HG03064 (cell line): ENCODE measurements at regions not wholly inside any gene's neighbourhood (a gene's known extent, or its start where the extent isn't known, plus 50 kb on each side); places are given as distances from the start of the nearest gene placed in this dataset.
"Not testable (repeated sequence)": the region's sequence is repeated elsewhere in the genome, so short reads cannot be mapped to it uniquely, and the experiment has no call there.

ENCODE experiments used
- ATAC-seq: cut with Tn5 transposase; IDR thresholded peaks from one replicate; pipeline ENCODE4 v1.9.1; 2021; ENCODE audit warnings: low read depth; ENCODE audit not compliant: unreplicated experiment

DNA sequence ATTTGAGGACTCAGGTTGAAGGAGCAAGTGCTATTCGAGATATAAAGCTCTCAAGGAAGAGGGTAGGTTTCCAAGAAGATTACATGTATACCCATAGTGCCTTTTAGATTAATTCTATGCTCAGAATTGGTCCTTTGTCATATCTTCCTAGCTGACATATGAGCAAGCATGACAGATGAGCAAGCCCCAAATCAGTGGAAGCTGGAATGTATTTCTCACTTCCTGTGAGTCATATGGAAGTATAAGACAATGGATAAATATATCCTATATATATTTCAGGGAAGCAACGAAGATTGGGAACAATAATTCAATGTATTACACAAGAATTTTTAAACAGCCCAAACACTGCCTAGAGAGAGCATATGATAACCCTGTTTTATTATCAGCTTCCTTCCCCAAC, 674.1 kb upstream of the ATXN7L3B start:
- no peak for ATAC-seq

DNA sequence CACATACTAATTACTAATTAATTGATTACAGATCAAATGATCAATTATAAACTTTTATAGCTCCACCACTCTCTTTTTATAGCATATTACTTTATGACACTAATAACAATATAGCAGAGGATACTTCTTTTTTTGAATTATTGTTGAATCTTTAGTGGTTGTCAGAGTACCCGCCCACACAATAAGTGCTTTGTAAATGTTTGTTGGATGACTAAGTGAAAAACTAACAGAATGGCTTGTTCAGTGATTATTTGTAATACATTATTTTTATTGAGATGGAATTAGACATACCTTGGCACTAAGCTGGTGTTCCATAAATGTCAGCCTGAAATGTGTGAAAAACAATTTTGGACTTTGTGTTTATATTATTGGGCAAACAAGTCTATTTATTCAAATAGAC, 670.5 kb upstream of the ATXN7L3B start:
- ATAC-seq = no peak

DNA sequence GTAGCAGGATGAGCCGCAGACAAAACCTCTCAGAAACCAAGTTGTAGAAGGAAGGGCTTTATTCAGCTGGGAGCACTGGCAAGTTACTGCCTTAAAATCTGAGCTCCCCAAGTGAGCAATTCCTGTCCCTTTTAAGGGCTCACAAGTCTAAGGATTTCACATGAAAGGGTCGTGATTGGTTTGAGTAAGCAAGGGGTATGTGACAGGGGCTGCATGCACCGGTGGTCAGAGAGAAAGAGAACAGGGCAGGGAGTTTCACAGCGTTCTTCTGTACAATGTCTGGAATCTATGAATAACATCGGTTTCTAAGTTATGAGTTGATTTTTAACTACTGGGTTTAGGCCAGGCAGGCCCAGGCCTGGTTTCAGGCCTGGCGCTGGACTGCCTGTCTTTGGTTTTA, 660.3 kb upstream of the ATXN7L3B start:
- ATAC-seq = not testable (repeated sequence)

DNA sequence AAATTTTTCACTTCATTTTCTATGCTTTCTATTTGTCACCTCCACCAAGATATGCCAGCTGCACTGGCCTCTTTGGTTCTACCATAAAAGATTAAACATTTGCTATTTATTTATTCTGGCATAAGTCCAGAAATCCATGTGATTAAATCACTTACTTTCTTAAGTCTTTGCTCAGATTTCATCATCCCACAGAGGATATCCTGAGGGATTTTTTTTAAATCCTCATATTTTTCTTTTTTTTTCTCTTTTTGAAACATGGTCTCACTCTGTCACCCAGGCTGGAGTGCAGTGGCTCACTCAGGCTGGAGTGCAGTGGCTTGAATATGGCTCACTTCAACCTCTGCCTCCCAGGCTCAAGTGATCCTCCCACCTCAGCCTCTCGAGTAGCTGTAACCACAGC, 645.4 kb upstream of the ATXN7L3B start:
- ATAC-seq = no peak

- ATAC-seq = no peak
Observed at GRCh38 chr12:73898645-73899044, 639.0 kb upstream of the ATXN7L3B start.

GRCh38 chr12:73902260-73902659, 635.4 kb upstream of the ATXN7L3B start:
- ATAC-seq = no peak

DNA sequence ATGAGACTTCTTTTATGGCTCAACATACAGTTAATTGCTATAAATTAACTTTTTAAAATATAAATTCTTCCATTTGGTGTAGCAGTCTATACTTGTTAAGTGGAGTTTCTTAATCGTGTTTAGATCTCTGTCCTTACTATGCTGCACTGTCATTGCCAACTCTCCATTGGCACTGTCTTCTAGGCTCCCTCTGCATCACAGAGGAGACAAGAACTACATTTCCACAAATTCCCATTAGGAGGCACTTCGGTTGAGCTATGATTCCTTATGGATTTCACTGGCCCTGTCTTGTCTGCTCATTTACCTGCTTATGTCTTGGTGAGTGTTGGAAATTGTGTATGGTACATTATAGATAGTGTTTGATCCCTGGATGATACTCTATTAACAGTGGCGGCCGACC, 630.9 kb upstream of the ATXN7L3B start:
- no peak for ATAC-seq

- no peak for ATAC-seq
Observed at GRCh38 chr12:73935817-73936216, 601.8 kb upstream of the ATXN7L3B start.

GRCh38 chr12:73947326-73948026, 590.2 kb upstream of the ATXN7L3B start:
- no peak for ATAC-seq

GRCh38 chr12:73950507-73950906, 587.1 kb upstream of the ATXN7L3B start:
- ATAC-seq = no peak

DNA sequence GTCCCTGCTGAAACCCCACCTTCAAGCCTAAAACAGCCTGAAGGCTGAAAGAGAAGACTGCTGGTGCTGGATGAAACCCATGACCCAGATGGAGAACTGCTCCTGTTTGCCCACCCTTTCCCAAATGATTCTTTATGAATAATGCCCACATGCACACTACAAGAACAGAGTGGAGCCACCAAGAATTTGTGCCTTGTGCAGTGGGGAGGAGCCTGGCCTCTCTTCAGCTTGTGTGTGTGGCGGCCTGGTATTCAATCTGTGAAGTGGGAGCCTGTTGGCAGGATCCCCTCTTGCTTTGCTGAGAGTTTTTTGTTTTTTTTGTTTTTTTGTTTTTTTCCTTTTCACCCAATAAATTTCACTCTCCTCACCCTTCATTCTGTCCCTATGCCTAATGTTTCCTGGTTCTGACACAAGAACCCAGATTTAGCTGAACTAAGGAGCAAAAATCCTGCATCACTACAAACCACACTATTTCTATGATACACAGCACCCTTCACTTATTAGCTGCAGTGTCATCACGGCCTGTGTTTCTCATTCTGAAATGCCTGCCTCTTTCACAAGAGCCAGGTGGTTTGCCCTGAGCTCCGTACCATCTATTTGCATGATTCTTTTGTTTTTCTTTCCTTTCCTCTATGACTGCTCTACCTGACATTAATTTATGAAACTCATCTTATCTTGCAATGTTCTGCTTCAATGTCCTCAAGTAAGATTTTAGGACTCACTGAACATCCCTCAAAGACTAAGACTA, 585.5 kb upstream of the ATXN7L3B start:
- no peak for ATAC-seq

DNA sequence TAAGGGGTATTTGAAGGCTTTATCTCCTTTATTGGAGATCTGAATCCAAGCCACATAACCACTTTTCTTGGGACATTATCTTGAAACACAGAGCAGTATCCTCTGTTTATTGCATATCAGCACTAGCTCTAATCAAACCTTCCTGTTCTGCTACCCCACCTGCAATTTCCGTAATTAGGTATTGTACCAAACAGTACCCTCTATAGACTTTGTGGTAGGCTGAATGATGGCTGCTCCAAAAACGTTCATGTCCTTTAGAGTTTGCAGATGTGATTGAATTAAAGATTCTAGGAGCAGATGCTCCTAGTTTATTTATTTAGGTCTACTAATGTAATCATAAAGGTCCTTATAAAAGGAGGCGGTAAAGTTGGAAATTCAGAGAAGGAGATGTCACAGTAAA, 573.0 kb upstream of the ATXN7L3B start:
- ATAC-seq = no peak

- ATAC-seq = no peak
Observed at GRCh38 chr12:73973486-73973885, 564.1 kb upstream of the ATXN7L3B start.

DNA sequence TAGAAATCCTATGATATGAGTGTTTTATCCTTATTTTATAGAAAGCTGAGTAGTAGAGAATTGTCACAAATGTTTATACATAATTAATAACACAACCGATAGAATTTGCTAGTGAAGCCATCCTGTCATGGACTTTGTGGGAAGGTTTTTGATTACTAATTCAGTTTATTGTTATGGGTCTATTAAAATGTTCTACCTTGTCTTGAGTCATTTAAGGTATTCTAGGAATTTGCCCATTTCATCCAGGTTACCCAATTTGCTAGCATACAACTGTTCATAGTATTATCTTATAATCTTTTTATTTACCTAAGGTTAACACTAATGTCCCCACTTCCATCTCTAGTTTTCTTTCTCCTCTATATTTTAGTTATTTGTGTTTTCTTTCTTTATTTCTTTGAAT, 553.1 kb upstream of the ATXN7L3B start:
- no peak for ATAC-seq

- no peak for ATAC-seq
Observed at GRCh38 chr12:73991138-73991537, 546.5 kb upstream of the ATXN7L3B start.

DNA sequence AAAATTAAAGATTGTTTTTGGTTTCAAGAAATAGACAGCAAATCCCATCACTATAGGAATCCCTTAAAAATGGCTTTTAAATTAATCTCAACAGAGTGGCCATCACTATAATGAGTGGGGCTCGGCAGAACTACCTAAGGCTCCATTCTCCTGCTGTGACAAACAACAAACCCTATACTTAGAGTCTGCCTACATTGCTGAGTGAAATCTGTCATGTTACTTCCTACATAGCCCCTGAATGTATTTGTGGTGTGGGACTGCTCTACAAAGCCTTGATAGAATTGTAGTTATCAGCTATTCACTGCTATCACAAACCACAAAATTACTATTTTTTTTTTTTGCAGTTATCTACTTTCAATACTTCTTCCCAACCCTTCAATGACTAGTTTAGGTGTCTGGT, 538.7 kb upstream of the ATXN7L3B start:
- ATAC-seq = no peak

- ATAC-seq = no peak
Observed at GRCh38 chr12:74015118-74015517, 522.5 kb upstream of the ATXN7L3B start.

DNA sequence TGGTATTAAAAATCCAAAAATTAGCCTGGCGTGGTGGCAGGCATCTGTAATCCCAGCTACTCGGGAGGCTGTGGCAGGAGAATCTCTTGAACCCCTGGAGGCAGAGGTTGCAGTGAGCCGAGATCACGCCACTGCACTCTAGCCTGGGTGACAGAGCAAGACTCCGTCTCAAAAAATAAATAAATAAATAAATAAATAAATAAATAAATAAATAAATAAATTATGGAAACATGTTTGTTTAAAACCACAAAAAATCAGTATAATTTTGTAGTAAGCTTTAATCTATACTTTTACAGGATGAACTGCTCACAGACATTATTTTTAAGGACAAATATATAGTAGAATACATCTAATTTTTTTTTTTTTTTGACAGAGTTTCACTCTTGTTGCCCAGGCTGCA, 521.3 kb upstream of the ATXN7L3B start:
- not testable (repeated sequence) for ATAC-seq

DNA sequence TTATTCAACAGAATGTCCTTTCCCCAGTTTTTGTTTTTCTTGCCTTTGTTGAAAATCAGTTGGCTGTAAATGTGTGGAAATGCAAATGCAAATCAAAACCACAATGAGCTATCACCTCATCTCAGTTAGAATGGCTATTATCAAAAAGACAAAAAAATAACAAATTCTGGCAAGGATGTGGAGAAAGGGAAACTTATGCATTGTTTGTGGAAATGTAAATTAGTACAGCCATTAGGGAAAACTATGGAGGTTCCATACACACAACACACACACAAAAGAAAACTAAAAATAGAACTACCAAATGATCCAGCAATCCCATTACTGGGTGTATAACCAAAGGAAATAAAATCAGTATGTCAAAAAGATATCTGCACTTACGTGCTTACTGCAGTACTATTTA, 518.8 kb upstream of the ATXN7L3B start:
- no peak for ATAC-seq

DNA sequence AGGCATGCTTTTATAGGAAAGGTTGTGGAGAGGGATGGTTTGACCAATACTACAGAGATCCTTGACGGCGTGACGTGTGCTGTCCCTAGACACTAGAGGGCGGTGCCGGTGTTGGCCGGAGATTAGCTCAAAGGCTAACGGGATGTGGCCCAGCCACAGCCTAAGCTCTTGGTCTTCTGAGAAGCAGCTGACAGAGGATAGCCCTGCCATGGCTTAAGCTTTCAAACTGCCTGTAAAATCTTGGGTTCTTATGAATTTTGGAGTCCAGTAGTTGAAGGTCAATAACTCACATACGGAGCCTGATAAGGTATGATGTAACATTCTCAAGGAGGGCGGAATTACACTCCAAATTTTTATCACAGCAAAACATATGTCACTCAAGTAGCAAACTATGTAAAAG, 515.7 kb upstream of the ATXN7L3B start:
- peak; percentile 99 for ATAC-seq

DNA sequence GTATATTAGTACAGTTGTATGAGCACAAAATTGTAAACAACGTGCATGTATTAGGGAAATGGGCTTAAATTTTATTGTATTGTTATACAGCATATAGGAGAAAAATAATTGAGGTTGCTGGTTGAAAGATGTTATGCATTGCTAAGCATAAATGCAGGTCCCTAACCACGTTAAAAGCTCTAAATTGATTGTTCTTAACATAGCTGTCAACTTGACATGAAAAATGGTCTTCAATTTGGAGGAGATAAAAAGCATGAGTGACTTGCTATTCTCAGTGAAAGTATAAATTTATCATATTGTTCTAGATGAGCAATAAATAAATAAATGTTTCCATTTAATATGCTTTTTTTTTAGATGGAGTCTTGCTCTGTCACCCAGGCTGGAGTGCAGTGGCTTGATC, 506.6 kb upstream of the ATXN7L3B start:
- ATAC-seq = no peak

GRCh38 chr12:74033531-74033930, 504.1 kb upstream of the ATXN7L3B start:
- ATAC-seq = no peak
